GM21619 (cell line): ENCODE measurements at regions not wholly inside any gene's neighbourhood (a gene's known extent, or its start where the extent isn't known, plus 50 kb on each side); places are given as distances from the start of the nearest gene placed in this dataset.
A peak's percentile ranks its signal among the peaks of the same experiment; 100 is the strongest.
"Not testable (repeated sequence)": the region's sequence is repeated elsewhere in the genome, so short reads cannot be mapped to it uniquely, and the experiment has no call there.

Experiments used
- ATAC-seq: cut with Tn5 transposase; IDR thresholded peaks from one replicate; pipeline ENCODE4 v1.9.1; 2021; ENCODE audit not compliant: unreplicated experiment

GRCh38 chr6:72457738-72458137 lies 164.1 kb upstream of the KCNQ5 start:
- ATAC-seq, result no peak

GRCh38 chr6:72458521-72458920 lies 163.3 kb upstream of the KCNQ5 start:
- ATAC-seq, result no peak

DNA sequence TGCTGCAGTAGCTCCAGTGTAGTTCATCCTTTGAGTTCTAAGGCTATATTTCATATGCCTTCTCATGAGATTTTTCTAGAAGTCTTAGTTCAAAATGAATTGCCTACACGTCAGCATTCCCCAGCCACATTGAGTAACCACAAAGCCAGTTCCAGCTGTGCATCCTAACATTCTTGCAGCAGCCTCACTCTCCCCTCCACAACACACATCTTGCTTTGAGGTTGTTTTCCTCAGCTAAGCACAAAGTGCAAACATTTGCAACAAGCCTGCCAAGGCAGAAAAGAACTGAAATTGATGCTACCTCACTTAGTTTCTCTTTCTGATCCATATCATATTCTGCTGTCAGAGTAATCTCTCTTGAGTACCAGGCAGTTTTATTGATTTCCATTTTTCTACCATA lies 160.7 kb upstream of the KCNQ5 start:
- ATAC-seq, result no peak

GRCh38 chr6:72464246-72464645 lies 157.6 kb upstream of the KCNQ5 start:
- ATAC-seq, result no peak

GRCh38 chr6:72464791-72465691 lies 156.8 kb upstream of the KCNQ5 start:
- ATAC-seq, result no peak

GRCh38 chr6:72466471-72466870 lies 155.4 kb upstream of the KCNQ5 start:
- no peak for ATAC-seq

GRCh38 chr6:72466971-72467566 lies 154.8 kb upstream of the KCNQ5 start:
- no peak for ATAC-seq

DNA sequence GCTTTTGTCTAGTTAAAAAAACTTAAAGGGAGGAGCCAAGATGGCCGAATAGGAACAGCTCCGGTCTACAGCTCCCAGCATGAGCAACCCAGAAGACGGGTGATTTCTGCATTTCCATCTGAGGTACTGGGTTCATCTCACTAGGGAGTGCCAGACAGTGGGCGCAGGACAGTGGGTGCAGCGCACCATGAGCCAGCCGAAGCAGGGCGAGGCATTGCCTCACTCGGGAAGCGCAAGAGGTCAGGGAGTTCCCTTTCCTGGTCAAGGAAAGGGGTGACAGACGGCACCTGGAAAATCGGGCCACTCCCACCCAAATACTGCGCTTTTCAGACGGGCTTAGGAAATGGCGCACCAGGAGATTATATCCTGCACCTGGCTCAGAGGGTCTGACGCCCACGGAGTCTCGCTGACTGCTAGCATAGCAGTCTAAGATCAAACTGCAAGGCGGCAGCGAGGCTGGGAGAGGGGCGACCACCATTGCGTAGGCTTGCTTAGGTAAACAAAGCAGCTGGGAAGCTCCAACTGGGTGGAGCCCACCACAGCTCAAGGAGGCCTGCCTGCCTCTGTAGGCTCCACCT lies 152.4 kb upstream of the KCNQ5 start:
- not testable (repeated sequence) for ATAC-seq

DNA sequence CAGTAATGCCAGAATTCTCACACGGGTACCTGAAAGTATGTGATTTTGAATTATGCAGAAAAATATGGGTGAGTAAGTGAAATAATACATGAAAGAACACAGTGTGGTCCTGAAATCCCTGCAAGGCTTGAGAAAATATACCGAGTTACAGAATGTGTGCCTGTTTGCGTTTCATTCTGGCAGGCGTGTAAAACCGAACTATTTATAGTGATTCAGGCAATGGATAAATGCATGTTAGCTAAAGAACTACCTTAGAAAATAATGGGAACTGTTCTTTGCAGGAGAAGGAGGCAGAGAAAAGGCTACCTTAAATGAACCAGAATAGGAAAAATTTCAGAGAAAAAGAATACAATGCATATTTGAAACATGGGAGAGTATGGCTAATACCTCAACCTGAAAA lies 145.8 kb upstream of the KCNQ5 start:
- ATAC-seq, result no peak

GRCh38 chr6:72476646-72477045 lies 145.2 kb upstream of the KCNQ5 start:
- ATAC-seq, result no peak

- no peak for ATAC-seq
These were observed 126.4 kb upstream of the KCNQ5 start for GRCh38 chr6:72495441-72495840.

GRCh38 chr6:72497186-72497585 lies 124.7 kb upstream of the KCNQ5 start:
- no peak for ATAC-seq

GRCh38 chr6:72500669-72501068 lies 121.2 kb upstream of the KCNQ5 start:
- ATAC-seq, result no peak

- no peak for ATAC-seq
These were observed 117.5 kb upstream of the KCNQ5 start for GRCh38 chr6:72504406-72504805.

GRCh38 chr6:72505446-72505845 lies 116.4 kb upstream of the KCNQ5 start:
- ATAC-seq, result no peak

- no peak for ATAC-seq
These were observed 102.0 kb upstream of the KCNQ5 start for GRCh38 chr6:72519871-72520270.

DNA sequence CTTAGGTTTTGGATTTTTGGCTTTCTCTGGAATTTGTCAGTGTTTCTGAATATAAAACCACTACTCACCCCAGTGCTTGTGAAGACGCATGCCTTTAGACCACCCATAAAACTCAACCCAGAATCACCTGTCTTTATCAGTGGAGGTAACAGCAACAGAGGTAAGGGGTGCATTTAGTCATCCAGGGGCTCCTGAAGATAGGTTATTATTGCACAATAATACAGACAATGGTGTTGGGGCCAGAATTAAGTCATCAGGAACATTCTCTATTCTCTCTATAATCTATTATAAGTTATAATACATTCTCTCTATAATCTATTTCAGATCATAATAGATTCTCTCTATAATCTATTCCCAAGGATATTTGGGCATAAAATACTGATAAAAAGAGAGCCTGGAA lies 100.2 kb upstream of the KCNQ5 start:
- no peak for ATAC-seq

GRCh38 chr6:72522735-72523141 lies 99.1 kb upstream of the KCNQ5 start:
- ATAC-seq, result peak; percentile 51

GRCh38 chr6:72524011-72524645 lies 97.7 kb upstream of the KCNQ5 start:
- ATAC-seq, result peak; percentile 59

- no peak for ATAC-seq
These were observed 95.9 kb upstream of the KCNQ5 start for GRCh38 chr6:72525821-72526510.

DNA sequence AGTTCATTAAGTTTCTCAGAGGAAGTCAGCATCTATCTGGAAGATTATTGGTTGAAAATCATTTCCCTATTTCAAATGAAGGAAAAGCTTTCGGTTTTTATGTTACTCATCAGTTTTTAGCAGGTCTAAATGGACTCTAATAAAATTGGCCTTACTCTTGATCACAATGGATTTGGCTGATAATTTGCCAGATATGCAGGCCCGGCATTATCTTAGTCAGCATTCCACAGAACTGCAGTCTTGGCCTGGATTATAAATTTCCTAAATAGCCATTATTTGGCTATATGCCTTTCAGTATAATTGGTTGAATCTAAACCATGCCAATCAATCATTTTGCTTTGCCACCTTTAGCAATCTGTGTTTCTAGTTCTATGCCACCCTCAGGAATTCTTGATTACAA lies 91.7 kb upstream of the KCNQ5 start:
- ATAC-seq, result no peak
